GM18858 (cell line): ENCODE measurements at regions not wholly inside any gene's neighbourhood (a gene's known extent, or its start where the extent isn't known, plus 50 kb on each side); places are given as distances from the start of the nearest gene placed in this dataset.
"Not testable (repeated sequence)": the region's sequence is repeated elsewhere in the genome, so short reads cannot be mapped to it uniquely, and the experiment has no call there.

ENCODE experiments used
- ATAC-seq: cut with Tn5 transposase; IDR thresholded peaks from one replicate; pipeline ENCODE4 v1.9.1; 2021; ENCODE audit not compliant: unreplicated experiment

GRCh38 chr3:28028554-28028953 lies 212.9 kb upstream of the CMC1 start:
- ATAC-seq, result no peak

- ATAC-seq, result no peak
Measured at GRCh38 chr3:28033059-28033784, 208.2 kb upstream of the CMC1 start.

GRCh38 chr3:28036599-28037575 lies 204.5 kb upstream of the CMC1 start:
- ATAC-seq, result peak; percentile 61

- ATAC-seq, result no peak
Measured at GRCh38 chr3:28039234-28039633, 202.2 kb upstream of the CMC1 start.

- no peak for ATAC-seq
Measured at GRCh38 chr3:28039829-28040228, 201.6 kb upstream of the CMC1 start.

- peak; percentile 57 for ATAC-seq
Measured at GRCh38 chr3:28042095-28042635, 199.3 kb upstream of the CMC1 start.

GRCh38 chr3:28042707-28043106 lies 198.7 kb upstream of the CMC1 start:
- no peak for ATAC-seq

GRCh38 chr3:28050120-28050519 lies 191.3 kb upstream of the CMC1 start:
- no peak for ATAC-seq

GRCh38 chr3:28050885-28051284 lies 190.5 kb upstream of the CMC1 start:
- no peak for ATAC-seq

GRCh38 chr3:28053759-28054158 lies 187.7 kb upstream of the CMC1 start:
- no peak for ATAC-seq

GRCh38 chr3:28056806-28057205 lies 184.6 kb upstream of the CMC1 start:
- no peak for ATAC-seq

GRCh38 chr3:28057539-28057938 lies 183.9 kb upstream of the CMC1 start:
- no peak for ATAC-seq

- ATAC-seq, result not testable (repeated sequence)
Measured at GRCh38 chr3:28059199-28059598, 182.2 kb upstream of the CMC1 start.

GRCh38 chr3:28066020-28066419 lies 175.4 kb upstream of the CMC1 start:
- ATAC-seq, result no peak

GRCh38 chr3:28067014-28067413 lies 174.4 kb upstream of the CMC1 start:
- no peak for ATAC-seq

GRCh38 chr3:28068342-28068741 lies 173.1 kb upstream of the CMC1 start:
- ATAC-seq, result no peak

GRCh38 chr3:28069438-28069837 lies 172.0 kb upstream of the CMC1 start:
- no peak for ATAC-seq

GRCh38 chr3:28076246-28076645 lies 165.2 kb upstream of the CMC1 start:
- no peak for ATAC-seq

- ATAC-seq, result no peak
Measured at GRCh38 chr3:28077572-28077971, 163.8 kb upstream of the CMC1 start.

GRCh38 chr3:28078536-28078935 lies 162.9 kb upstream of the CMC1 start:
- no peak for ATAC-seq

- no peak for ATAC-seq
Measured at GRCh38 chr3:28080716-28081115, 160.7 kb upstream of the CMC1 start.

GRCh38 chr3:28081533-28081947 lies 159.9 kb upstream of the CMC1 start:
- ATAC-seq, result peak; percentile 52
